ENCODE measurements at regions not wholly inside any gene's neighbourhood (a gene's known extent, or its start where the extent isn't known, plus 50 kb on each side); places are given as distances from the start of the nearest gene placed in this dataset.

DNA sequence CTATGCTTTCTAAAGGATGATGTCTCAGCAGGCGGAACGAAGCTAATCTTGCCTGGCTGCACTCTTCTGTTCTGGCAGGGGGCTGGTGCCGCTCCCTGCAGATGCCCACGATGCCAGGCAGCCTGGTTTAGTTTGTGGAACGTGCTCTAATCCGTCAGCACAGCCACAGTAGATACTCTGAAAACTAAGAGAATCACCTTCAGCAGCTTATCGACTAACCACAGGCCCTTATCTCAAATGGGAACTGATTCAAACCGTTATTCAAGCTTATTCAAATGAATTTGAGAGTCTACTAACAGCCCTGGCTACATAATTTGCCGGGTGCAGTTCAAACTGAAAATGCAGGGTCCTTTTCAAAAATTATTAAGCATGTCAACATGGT, 246.6 kb upstream of the ANKRD55 start:
- Histone ChIP-seq H3K36me3 (no peaks in the 10 kb centered on the region), H3K9me3 (no peaks in the 10 kb centered on the region), H3K27me3 (no peaks in the 10 kb centered on the region), H3K4me3 (peak overlapping the region in 1 of 4 donors; percentile 82), H3K4me1 (peaks cover 10 to 50% (median 35%) of the 10 kb centered on the region in 4 donors), H3K27ac (replicated peaks in 1 of 4) (peak overlapping the region; percentile 85 to 92 (median 88))
- no peak for DNase-seq (ENCODE audit: extremely low spot score)
- 84% methylated on average over 5 of the region's 9 CpGs for WGBS
- TF ChIP-seq POLR2A (IDR thresholded peaks at IDR 0.05; ENCODE audit: low read depth) (no peak), POLR2AphosphoS5 (IDR thresholded peaks at IDR 0.05) (no peak), EP300 (IDR thresholded peaks at IDR 0.05) (no peak)
- TF ChIP-seq, protein P1, sequence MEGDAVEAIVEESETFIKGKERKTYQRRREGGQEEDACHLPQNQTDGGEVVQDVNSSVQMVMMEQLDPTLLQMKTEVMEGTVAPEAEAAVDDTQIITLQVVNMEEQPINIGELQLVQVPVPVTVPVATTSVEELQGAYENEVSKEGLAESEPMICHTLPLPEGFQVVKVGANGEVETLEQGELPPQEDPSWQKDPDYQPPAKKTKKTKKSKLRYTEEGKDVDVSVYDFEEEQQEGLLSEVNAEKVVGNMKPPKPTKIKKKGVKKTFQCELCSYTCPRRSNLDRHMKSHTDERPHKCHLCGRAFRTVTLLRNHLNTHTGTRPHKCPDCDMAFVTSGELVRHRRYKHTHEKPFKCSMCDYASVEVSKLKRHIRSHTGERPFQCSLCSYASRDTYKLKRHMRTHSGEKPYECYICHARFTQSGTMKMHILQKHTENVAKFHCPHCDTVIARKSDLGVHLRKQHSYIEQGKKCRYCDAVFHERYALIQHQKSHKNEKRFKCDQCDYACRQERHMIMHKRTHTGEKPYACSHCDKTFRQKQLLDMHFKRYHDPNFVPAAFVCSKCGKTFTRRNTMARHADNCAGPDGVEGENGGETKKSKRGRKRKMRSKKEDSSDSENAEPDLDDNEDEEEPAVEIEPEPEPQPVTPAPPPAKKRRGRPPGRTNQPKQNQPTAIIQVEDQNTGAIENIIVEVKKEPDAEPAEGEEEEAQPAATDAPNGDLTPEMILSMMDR (IDR thresholded peaks at IDR 0.05) = no peak
- intact Hi-C loops (cut with DNase I) = loop anchor here (5.0 kb wide), 1 partner anchor 338 kb away; the partner anchor contains the start of gene MAP3K1

DNA sequence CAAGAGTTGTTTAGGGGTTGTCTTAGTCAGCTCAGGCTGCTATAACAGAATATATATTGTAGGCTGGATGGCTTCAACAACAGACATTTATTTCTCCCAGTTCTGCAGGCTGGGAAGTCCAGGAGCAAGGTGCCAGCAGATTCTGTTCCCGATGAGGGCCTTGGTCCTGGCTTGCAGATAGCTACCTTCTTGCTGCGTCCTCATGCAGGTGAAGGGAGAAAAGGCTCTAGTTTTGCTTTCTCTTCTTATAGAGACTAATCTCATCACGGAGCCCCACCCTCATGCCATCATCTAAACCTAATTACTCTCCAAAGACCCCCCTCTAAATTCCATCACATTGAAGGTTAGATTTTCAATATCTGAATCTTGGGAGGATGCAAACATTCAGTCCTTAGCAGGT, 246.0 kb upstream of the ANKRD55 start:
- H3K4me3 ChIP-seq = no peak overlapping the region
- intact Hi-C loops (cut with DNase I) = no loop called here
- peaks cover 10 to 50% (median 35%) of the 10 kb centered on the region in 4 donors for H3K4me1 ChIP-seq
- H3K27ac ChIP-seq (replicated peaks in 1 of 4) = peak overlapping the region; percentile 85 to 92 (median 88)
- no peak for DNase-seq (ENCODE audit: extremely low spot score)
- WGBS = 90% methylated on average over 3 of the region's 3 CpGs
- H3K27me3 ChIP-seq = no peaks in the 10 kb centered on the region
- TF ChIP-seq, protein P1 (IDR thresholded peaks at IDR 0.05) = no peak
- TF ChIP-seq POLR2A (IDR thresholded peaks at IDR 0.05; ENCODE audit: low read depth) (no peak), POLR2AphosphoS5 (IDR thresholded peaks at IDR 0.05) (no peak), EP300 (IDR thresholded peaks at IDR 0.05) (no peak)
- H3K9me3 ChIP-seq = no peaks in the 10 kb centered on the region
- H3K36me3 ChIP-seq = no peaks in the 10 kb centered on the region

DNA sequence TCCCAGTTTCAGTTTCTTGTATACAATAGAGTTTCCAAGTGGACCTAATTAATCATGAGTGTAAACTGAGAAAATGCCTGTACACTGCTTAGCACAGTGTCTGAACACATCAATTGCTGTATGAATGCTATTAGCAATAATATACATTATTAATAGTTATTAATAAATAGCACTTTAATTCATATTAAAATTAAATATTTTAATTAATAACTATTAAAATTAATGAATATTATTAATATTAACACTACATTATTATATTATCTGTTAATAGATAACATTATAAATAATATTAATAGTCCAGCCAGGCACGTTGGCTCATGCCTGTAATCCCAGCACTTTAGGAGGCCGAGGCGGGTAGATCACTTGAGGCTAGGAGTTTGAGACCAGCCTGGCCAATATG, 244.9 kb upstream of the ANKRD55 start:
- Histone ChIP-seq H3K27ac (replicated peaks in 1 of 4) (no peak overlapping the region), H3K9me3 (no peaks in the 10 kb centered on the region), H3K27me3 (no peaks in the 10 kb centered on the region), H3K4me1 (peaks cover 10 to 50% (median 35%) of the 10 kb centered on the region in 4 donors), H3K4me3 (no peak overlapping the region), H3K36me3 (no peaks in the 10 kb centered on the region)
- WGBS = 98% methylated on average over 3 of the region's 3 CpGs
- intact Hi-C loops (cut with DNase I) = no loop called here
- TF ChIP-seq POLR2A (IDR thresholded peaks at IDR 0.05; ENCODE audit: low read depth) = no peak
- no peak for TF ChIP-seq EP300 (IDR thresholded peaks at IDR 0.05)
- TF ChIP-seq, protein P1 (IDR thresholded peaks at IDR 0.05) = no peak
- no peak for TF ChIP-seq POLR2AphosphoS5 (IDR thresholded peaks at IDR 0.05)
- no peak for DNase-seq (ENCODE audit: extremely low spot score)

DNA sequence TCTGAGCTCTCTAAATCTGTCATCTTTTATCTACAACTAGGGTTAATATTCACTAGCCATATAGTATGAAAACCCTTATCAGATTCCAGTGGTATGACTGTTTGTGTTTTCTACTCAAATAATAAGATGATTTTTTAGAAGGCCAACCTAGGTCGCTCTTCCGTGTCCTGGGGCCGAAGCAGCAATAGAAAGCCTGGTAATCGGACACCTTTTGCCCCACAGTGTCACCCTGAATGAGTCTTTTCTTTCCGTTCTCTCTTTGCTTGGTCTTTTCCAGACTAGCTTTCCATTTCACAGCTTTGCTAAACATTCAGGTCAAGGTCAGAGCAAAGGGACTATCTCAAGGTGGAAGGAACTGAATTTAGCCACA, 243.3 kb upstream of the ANKRD55 start:
- H3K27ac ChIP-seq (replicated peaks in 1 of 4) = no peak overlapping the region
- 85% methylated on average over 5 of the region's 5 CpGs for WGBS
- TF ChIP-seq, protein P1 (IDR thresholded peaks at IDR 0.05) = no peak
- TF ChIP-seq POLR2AphosphoS5 (IDR thresholded peaks at IDR 0.05) (no peak), POLR2A (IDR thresholded peaks at IDR 0.05; ENCODE audit: low read depth) (no peak), EP300 (IDR thresholded peaks at IDR 0.05) (no peak)

More for the DNA sequence above, 243.3 kb upstream of the ANKRD55 start:
- Histone ChIP-seq H3K4me3 (no peak overlapping the region), H3K4me1 (peaks cover 5 to 39% (median 28%) of the 10 kb centered on the region in 4 donors), H3K27me3 (no peaks in the 10 kb centered on the region), H3K9me3 (no peaks in the 10 kb centered on the region), H3K36me3 (no peaks in the 10 kb centered on the region)
- intact Hi-C loops (cut with DNase I) = no loop called here
- no peak for DNase-seq (ENCODE audit: extremely low spot score)
